ENCODE measurements at regions not wholly inside any gene's neighbourhood (a gene's known extent, or its start where the extent isn't known, plus 50 kb on each side); places are given as distances from the start of the nearest gene placed in this dataset.
A peak's percentile ranks its signal among the peaks of the same experiment; 100 is the strongest.

GRCh38 chr5:67774786-67775185, 440.8 kb upstream of the PIK3R1 start:
- Histone ChIP-seq H3K27me3 (no peaks in the 10 kb centered on the region), H3K4me1 (peaks cover 0 to 23% (median 11%) of the 10 kb centered on the region in 4 donors), H3K27ac (peak overlapping the region; percentile 1 to 30), H3K4me3 (no peak overlapping the region), H3K9me3 (no peaks in the 10 kb centered on the region), H3K36me3 (no peaks in the 10 kb centered on the region)
- TF ChIP-seq CTCF (IDR thresholded peaks at IDR 0.05): no peak
- DNase-seq: no peak
- intact Hi-C loops (cut with DNase I; ENCODE audit: low total_unique reads): no loop called here

GRCh38 chr5:67774267-67774552, 441.3 kb upstream of the PIK3R1 start:
- TF ChIP-seq CTCF (IDR thresholded peaks at IDR 0.05): no peak
- peak overlapping the region; percentile 1 to 30 for H3K27ac ChIP-seq
- peak in 1 of 2 donors; percentile 47 for DNase-seq

GRCh38 chr5:67773411-67774266, 441.9 kb upstream of the PIK3R1 start:
- DNase-seq: no peak
- intact Hi-C loops (cut with DNase I; ENCODE audit: low total_unique reads): no loop called here
- Histone ChIP-seq H3K4me3 (no peak overlapping the region), H3K27ac (no peak overlapping the region), H3K9me3 (no peaks in the 10 kb centered on the region), H3K36me3 (no peaks in the 10 kb centered on the region), H3K4me1 (peaks cover 0 to 23% (median 11%) of the 10 kb centered on the region in 4 donors), H3K27me3 (no peaks in the 10 kb centered on the region)
- TF ChIP-seq CTCF (IDR thresholded peaks at IDR 0.05): no peak

More at GRCh38 chr5:67774267-67774552, 441.3 kb upstream of the PIK3R1 start:
- peaks cover 0 to 23% (median 11%) of the 10 kb centered on the region in 4 donors for H3K4me1 ChIP-seq
- no peaks in the 10 kb centered on the region for H3K36me3 ChIP-seq
- no peak overlapping the region for H3K4me3 ChIP-seq
- intact Hi-C loops (cut with DNase I; ENCODE audit: low total_unique reads): no loop called here
- H3K9me3 ChIP-seq: no peaks in the 10 kb centered on the region
- no peaks in the 10 kb centered on the region for H3K27me3 ChIP-seq

- Histone ChIP-seq H3K9me3 (no peaks in the 10 kb centered on the region), H3K27me3 (no peaks in the 10 kb centered on the region), H3K4me3 (no peak overlapping the region), H3K27ac (no peak overlapping the region), H3K36me3 (no peaks in the 10 kb centered on the region), H3K4me1 (peaks cover 0 to 23% (median 11%) of the 10 kb centered on the region in 4 donors)
- intact Hi-C loops (cut with DNase I; ENCODE audit: low total_unique reads): no loop called here
- no peak for TF ChIP-seq CTCF (IDR thresholded peaks at IDR 0.05)
- no peak for DNase-seq
Observed at GRCh38 chr5:67771791-67772190, 443.8 kb upstream of the PIK3R1 start.

GRCh38 chr5:67771221-67771620, 444.3 kb upstream of the PIK3R1 start:
- intact Hi-C loops (cut with DNase I; ENCODE audit: low total_unique reads): no loop called here
- no peaks in the 10 kb centered on the region for H3K9me3 ChIP-seq
- DNase-seq: no peak
- no peaks in the 10 kb centered on the region for H3K36me3 ChIP-seq
- H3K27ac ChIP-seq: no peak overlapping the region
- H3K4me1 ChIP-seq: peaks cover 0 to 23% (median 11%) of the 10 kb centered on the region in 4 donors
- H3K27me3 ChIP-seq: no peaks in the 10 kb centered on the region
- TF ChIP-seq CTCF (IDR thresholded peaks at IDR 0.05): no peak
- H3K4me3 ChIP-seq: no peak overlapping the region

Data from tibial artery (tissue), 4 donors.